ENCODE measurements at regions not wholly inside any gene's neighbourhood (a gene's known extent, or its start where the extent isn't known, plus 50 kb on each side); places are given as distances from the start of the nearest gene placed in this dataset.

GRCh38 chr9:30913331-30913730 lies 1471.1 kb upstream of the ACO1 start:
- no peak for FAIRE-seq
- dilution Hi-C loops (cut with MboI; ENCODE audit: extremely low pct_ligation_motif_present, low sequenced_read_pairs) = no loop called here

More at GRCh38 chr9:30913331-30913730, 1471.1 kb upstream of the ACO1 start:
- no peak overlapping the region for H3K9ac ChIP-seq (replicated peaks; ENCODE audit: extremely low read depth, insufficient read depth, low read length)
- H3K27ac ChIP-seq (ENCODE audit: insufficient read depth, low read depth, low read length) = no peak overlapping the region
- H3K79me2 ChIP-seq (ENCODE audit: control insufficient read depth, insufficient read depth, low read length) = no peaks in the 10 kb centered on the region
- H2AFZ ChIP-seq (ENCODE audit: low read depth, low read length) = no peak overlapping the region
- ChIA-PET POLR2A (no interaction called here), CTCF (no interaction called here)
- no TSS peak for BruUV-seq (replicated peaks)
- no peaks in the 10 kb centered on the region for H3K4me1 ChIP-seq (ENCODE audit: control insufficient read depth, extremely low read depth, insufficient read depth, low read length)
- no peaks in the 10 kb centered on the region for H3K36me3 ChIP-seq (ENCODE audit: control insufficient read depth in 2 of 2, extremely low read depth in 1 of 2, insufficient read depth in 2 of 2, low read length in 2 of 2)
- TF ChIP-seq MAX (IDR thresholded peaks at IDR 0.05; ENCODE audit: insufficient read depth, insufficient read length) = no peak
- TF ChIP-seq EZH2 (IDR thresholded peaks at IDR 0.05; ENCODE audit: borderline replicate concordance, low read depth, low read length, severe bottlenecking) = no peak
- TF ChIP-seq POLR2A (IDR thresholded peaks at IDR 0.05; ENCODE audit: low read depth, low read length) = no peak
- TF ChIP-seq CTCF (IDR thresholded peaks at IDR 0.05; ENCODE audit: extremely low read depth in 1 of 2, insufficient read depth in 1 of 2, low read depth in 1 of 2, low read length in 2 of 2) = no peak
- no peak for TF ChIP-seq FOS (IDR thresholded peaks at IDR 0.05; ENCODE audit: borderline replicate concordance, insufficient read depth, low read length)
- H4K20me1 ChIP-seq (replicated peaks; ENCODE audit: control insufficient read depth, extremely low read depth, insufficient read depth, low read length) = no peaks in the 10 kb centered on the region
- H3K4me3 ChIP-seq (replicated peaks in 1 of 3; ENCODE audit: insufficient read depth in 1 of 3, low read depth in 1 of 3, low read length in 3 of 3) = no peak overlapping the region
- no peaks in the 10 kb centered on the region for H3K27me3 ChIP-seq (ENCODE audit: control insufficient read depth in 2 of 2, insufficient read depth in 2 of 2, low read length in 2 of 2)
- no peak for DNase-seq (ENCODE audit: low read depth, low spot score)
- no peaks in the 10 kb centered on the region for H3K9me3 ChIP-seq (replicated peaks; ENCODE audit: control insufficient read depth, insufficient read depth, low read length)
- intact Hi-C loops (cut with micrococcal nuclease) = no loop called here
- H3K4me2 ChIP-seq (ENCODE audit: insufficient read depth, low read length) = no peak overlapping the region
- no peaks in the 10 kb centered on the region for H3K9me1 ChIP-seq (replicated peaks; ENCODE audit: control insufficient read depth, extremely low read depth, insufficient read depth, low read length)
